IPS DF 19.7 (cell line): ENCODE measurements at regions not wholly inside any gene's neighbourhood (a gene's known extent, or its start where the extent isn't known, plus 50 kb on each side); places are given as distances from the start of the nearest gene placed in this dataset.
"Not testable (repeated sequence)": the region's sequence is repeated elsewhere in the genome, so short reads cannot be mapped to it uniquely, and the experiment has no call there.

Source experiments
- DNase-seq: peaks from one replicate; pipeline ENCODE4 v3.0.0-alpha.2; 2013; ENCODE audit warnings: low read depth, low spot score

- DNase-seq, result no peak
Observed at GRCh38 chr5:111942661-111943401, 185.8 kb upstream of the NREP start.

- no peak for DNase-seq
Observed at GRCh38 chr5:111942201-111942600, 185.2 kb upstream of the NREP start.

GRCh38 chr5:111937094-111937493, 180.1 kb upstream of the NREP start:
- no peak for DNase-seq

- DNase-seq, result no peak
Observed at GRCh38 chr5:111935835-111936234, 178.8 kb upstream of the NREP start.

DNA sequence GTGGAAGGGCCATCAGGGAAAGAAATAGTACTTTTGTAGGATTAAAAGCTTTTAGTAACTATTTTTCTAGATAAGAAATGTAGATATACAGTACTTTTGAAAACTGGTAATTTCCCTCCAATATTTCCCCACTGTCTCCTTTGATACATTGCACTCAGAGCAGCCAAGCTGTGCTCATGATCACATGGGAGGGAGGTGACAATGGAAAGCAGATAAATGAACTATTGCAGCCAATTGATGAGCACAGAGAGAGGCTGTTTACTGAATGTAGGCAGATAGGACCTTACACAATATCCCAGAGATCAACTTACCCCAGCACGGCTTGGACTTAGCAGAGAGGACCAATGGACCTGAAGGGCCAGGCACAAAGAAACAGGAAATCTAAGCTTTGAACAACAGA, 178.0 kb upstream of the NREP start:
- DNase-seq, result no peak

- DNase-seq, result no peak
Observed at GRCh38 chr5:111934511-111934910, 177.5 kb upstream of the NREP start.

- DNase-seq, result no peak
Observed at GRCh38 chr5:111933086-111933485, 176.1 kb upstream of the NREP start.

DNA sequence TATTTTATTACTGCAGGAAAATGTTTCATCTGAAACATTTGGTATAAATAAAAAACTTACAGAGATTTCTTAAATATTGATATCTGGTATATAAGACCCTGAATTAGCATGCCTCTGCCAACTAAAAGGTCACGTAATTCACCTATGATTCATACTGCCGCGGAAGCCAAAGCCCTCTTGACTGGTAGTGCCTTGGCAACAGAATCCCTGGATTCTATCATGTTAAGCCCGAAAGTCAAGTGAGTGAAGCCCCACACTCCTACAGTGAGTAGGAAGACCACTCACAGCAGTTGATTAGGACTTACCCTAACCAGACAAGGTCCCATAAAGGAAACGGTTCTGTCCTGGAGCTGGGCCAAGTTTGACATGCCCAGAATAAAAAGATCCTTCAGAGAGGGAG, 175.6 kb upstream of the NREP start:
- no peak for DNase-seq

DNA sequence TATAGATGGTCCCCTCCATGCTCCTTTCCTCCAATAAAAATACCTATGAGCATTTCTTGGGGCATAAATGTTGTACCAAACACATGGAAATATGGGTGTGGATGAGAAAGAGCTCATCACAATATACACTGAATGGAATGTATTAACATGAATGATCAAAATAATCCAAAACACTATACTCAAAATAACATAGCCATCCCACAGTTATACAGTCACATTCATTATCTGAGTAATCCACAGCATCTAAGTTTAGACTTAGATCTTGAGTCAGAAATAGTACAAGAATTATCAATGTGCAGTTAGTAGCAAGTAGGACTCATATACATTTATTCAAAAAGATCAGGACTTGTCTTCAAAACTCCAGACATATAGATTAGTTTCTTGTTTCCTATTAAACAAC, 175.2 kb upstream of the NREP start:
- no peak for DNase-seq

DNA sequence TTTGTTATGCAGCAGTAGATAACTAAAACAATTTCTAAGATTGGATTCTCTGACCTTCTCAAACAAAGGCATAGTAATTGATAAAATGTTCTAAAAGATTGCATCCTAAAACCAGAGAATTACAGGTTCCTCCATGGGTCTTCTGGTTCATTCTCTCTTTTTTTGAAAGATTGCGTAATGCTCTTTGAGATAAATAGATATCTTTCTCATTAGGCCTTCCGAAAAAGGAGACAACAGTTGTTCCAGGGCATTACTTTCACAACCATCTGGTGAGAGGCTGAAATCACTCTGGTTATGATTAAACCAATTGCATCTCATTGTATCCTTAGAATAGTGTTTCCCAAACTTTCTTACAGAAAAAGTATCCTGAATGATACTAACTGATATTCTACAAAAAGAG, 174.7 kb upstream of the NREP start:
- no peak for DNase-seq

DNA sequence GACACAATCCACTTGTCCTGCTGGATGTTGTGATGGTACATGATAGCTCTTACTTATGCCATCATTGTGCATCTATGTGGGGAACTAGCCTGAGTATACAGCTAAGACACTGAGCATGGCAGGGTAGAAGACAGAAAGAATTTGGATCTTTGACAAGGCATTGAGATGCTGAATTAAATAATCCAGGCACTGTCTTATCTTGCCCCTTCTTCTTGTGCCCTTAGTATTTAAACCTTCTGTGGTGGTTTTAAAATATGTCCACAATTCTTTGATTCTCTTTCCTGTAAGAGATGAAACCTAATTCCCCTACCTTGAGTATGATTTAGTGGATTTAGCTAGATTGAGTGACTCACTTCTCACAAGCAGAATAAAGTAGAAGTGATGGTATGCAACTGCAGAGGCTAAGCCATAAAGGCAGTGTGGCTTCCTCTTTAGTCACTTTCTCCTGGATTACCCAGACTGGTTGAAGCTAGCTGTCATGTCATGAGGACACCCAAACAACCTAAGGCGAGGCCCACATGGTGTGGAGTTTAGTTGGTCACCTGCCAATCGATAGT, 174.0 kb upstream of the NREP start:
- DNase-seq, result no peak

DNA sequence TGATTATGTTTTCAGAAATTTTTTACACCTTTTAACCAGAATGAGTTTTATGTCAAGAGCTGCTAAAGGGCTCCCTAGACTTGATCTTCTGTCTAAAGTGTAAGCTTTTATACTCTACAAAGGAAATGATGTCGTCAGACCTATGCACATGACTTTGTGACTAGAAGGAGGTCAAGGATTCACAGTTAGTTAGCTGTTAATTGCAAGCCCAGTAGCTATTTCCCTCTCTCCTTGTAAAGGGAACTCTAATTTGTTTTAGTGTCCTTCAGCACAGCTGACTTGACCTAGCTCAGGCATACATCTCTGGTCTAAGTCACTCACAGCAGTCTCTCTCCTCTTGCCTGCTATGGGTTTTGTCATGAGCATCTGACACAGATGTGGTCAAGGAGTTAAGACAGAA, 173.5 kb upstream of the NREP start:
- DNase-seq, result no peak

- no peak for DNase-seq
Observed at GRCh38 chr5:111929867-111930266, 172.9 kb upstream of the NREP start.

- DNase-seq, result no peak
Observed at GRCh38 chr5:111929261-111929660, 172.3 kb upstream of the NREP start.

GRCh38 chr5:111928511-111928910, 171.5 kb upstream of the NREP start:
- DNase-seq, result no peak

DNA sequence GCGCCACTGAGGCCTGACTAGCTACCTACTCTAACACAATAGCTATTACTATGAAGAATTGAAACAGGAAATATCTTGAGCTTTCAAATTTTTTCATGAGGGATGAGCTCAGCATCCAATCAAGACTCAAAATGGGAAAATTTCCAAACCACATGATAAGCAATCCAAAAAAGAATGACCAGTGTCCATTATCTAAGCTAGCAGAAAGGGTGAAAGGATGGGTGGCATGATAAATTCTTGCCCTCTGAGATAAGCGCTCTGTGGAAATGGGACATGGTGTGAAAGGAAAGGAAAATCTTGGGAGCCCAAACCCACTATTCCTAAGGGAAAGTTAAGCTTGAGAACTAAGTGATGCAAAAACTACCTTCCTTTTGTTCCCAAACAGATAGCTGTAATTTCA, 170.2 kb upstream of the NREP start:
- no peak for DNase-seq

- no peak for DNase-seq
Observed at GRCh38 chr5:111926026-111926425, 169.0 kb upstream of the NREP start.

DNA sequence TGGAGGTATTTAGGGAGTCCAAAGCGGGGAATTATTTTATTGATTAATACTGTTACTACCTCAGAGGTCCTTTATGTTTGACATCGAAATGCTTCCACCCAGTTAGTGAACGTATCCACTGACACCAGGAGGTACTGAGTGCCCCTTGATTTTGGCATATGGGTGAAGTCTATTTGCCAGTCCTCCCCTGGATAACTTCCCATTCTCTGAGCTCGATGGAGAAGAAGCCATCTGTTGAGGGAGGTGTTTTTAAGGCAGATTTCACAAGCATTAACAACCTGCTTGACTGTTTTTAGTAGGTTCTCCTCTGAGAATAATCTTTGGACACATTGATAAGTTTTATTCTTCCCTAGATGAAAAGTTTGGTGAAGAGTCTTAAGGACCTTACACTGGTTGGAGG, 165.3 kb upstream of the NREP start:
- DNase-seq, result no peak

- DNase-seq, result not testable (repeated sequence)
Observed at GRCh38 chr5:111921691-111922090, 164.7 kb upstream of the NREP start.

- no peak for DNase-seq
Observed at GRCh38 chr5:111914966-111915636, 158.1 kb upstream of the NREP start.

GRCh38 chr5:111902436-111902835, 145.4 kb upstream of the NREP start:
- DNase-seq, result no peak

GRCh38 chr5:111901296-111901695, 144.3 kb upstream of the NREP start:
- DNase-seq, result no peak

DNA sequence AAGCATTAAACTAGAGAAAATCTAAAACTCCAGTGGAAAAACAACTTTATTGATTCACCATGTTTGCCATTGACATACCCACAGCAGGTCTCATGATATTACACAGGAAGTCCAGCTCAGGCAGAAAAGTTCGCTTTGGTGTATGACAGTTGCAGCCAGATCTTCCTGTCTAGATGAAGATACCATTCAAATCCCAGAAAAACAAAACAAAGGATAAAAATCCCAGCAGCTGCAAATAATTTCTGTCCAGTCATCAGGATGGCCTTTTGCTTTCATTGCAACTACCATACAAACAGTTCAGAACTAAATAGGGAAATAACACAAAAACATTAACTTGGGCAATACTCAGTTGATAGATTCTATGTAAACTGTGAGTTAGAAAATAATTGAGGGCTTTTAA, 136.0 kb upstream of the NREP start:
- DNase-seq, result no peak
